Type B pancreatic cell (in vitro differentiated cells): ENCODE measurements at regions not wholly inside any gene's neighbourhood (a gene's known extent, or its start where the extent isn't known, plus 50 kb on each side); places are given as distances from the start of the nearest gene placed in this dataset.
A peak's percentile ranks its signal among the peaks of the same experiment; 100 is the strongest.

Source experiments
- DNase-seq: peaks from one replicate; pipeline ENCODE4 v3.0.0; 2021; ENCODE audit warnings: mixed read lengths; ENCODE audit not compliant: unreplicated experiment; ENCODE audit errors: extremely low spot score
- H3K27ac Mint-ChIP-seq: 2 replicates; pipeline ENCODE4 v1.8.0; 2021; ENCODE audit warnings: mild to moderate bottlenecking, mixed read lengths
- H3K27me3 Mint-ChIP-seq: 2 replicates; pipeline ENCODE4 v1.8.0; 2021; ENCODE audit warnings: mixed read lengths
- H3K36me3 Mint-ChIP-seq: 2 replicates; pipeline ENCODE4 v1.8.0; 2021; ENCODE audit warnings: mixed read lengths
- H3K4me1 Mint-ChIP-seq: one replicate; pipeline ENCODE4 v1.8.0; 2021; ENCODE audit warnings: mixed read lengths; ENCODE audit not compliant: unreplicated experiment
- H3K4me3 Mint-ChIP-seq: 2 replicates; pipeline ENCODE4 v1.8.0; 2021; ENCODE audit warnings: mild to moderate bottlenecking, mixed read lengths
- H3K9me3 Mint-ChIP-seq: 2 replicates; pipeline ENCODE4 v1.8.0; 2021; ENCODE audit warnings: mixed read lengths
- CTCF ChIP-seq: fragments of 200-600 bp; sonication (generic); conservative IDR thresholded peaks from 2 replicates; pipeline ENCODE4 v1.5.0; 2021; ENCODE audit warnings: antibody characterized with exemption, mild to moderate bottlenecking

- Mint-ChIP-seq H3K4me3 (no peak overlapping the region), H3K9me3 (peaks cover 12% of the 10 kb centered on the region), H3K27me3 (peaks cover 25% of the 10 kb centered on the region), H3K27ac (no peak overlapping the region), H3K36me3 (no peaks in the 10 kb centered on the region), H3K4me1 (peaks cover 13% of the 10 kb centered on the region)
- no peak for TF ChIP-seq CTCF
- no peak for DNase-seq
Measured at GRCh38 chr6:12457094-12457493, 166.9 kb downstream of the EDN1 start.

GRCh38 chr6:12458558-12458957 lies 168.4 kb downstream of the EDN1 start:
- Mint-ChIP-seq H3K9me3 (peaks cover 7% of the 10 kb centered on the region), H3K4me3 (no peak overlapping the region), H3K27me3 (peaks cover 25% of the 10 kb centered on the region), H3K36me3 (no peaks in the 10 kb centered on the region), H3K27ac (no peak overlapping the region), H3K4me1 (peaks cover 13% of the 10 kb centered on the region)
- DNase-seq = no peak
- TF ChIP-seq CTCF = no peak

- DNase-seq = no peak
- H3K27ac Mint-ChIP-seq = peak overlapping the region; percentile 10
- peaks cover 20% of the 10 kb centered on the region for H3K27me3 Mint-ChIP-seq
- TF ChIP-seq CTCF = no peak
- peaks cover under 1% of the 10 kb centered on the region for H3K9me3 Mint-ChIP-seq
- H3K4me3 Mint-ChIP-seq = no peak overlapping the region
- peaks cover 13% of the 10 kb centered on the region for H3K4me1 Mint-ChIP-seq
- no peaks in the 10 kb centered on the region for H3K36me3 Mint-ChIP-seq
Measured at GRCh38 chr6:12459945-12460661, 169.9 kb downstream of the EDN1 start.

- H3K27ac Mint-ChIP-seq = no peak overlapping the region
- no peak for DNase-seq
- H3K36me3 Mint-ChIP-seq = no peaks in the 10 kb centered on the region
- H3K9me3 Mint-ChIP-seq = peaks cover 6% of the 10 kb centered on the region
- H3K4me1 Mint-ChIP-seq = peaks cover 6% of the 10 kb centered on the region
- no peak for TF ChIP-seq CTCF
- H3K27me3 Mint-ChIP-seq = no peaks in the 10 kb centered on the region
- no peak overlapping the region for H3K4me3 Mint-ChIP-seq
Measured at GRCh38 chr6:12467706-12468670, 177.8 kb downstream of the EDN1 start.

- DNase-seq = no peak
- H3K4me1 Mint-ChIP-seq = peaks cover 6% of the 10 kb centered on the region
- no peaks in the 10 kb centered on the region for H3K36me3 Mint-ChIP-seq
- TF ChIP-seq CTCF = no peak
- H3K27ac Mint-ChIP-seq = no peak overlapping the region
- no peaks in the 10 kb centered on the region for H3K9me3 Mint-ChIP-seq
- no peaks in the 10 kb centered on the region for H3K27me3 Mint-ChIP-seq
- H3K4me3 Mint-ChIP-seq = no peak overlapping the region
Measured at GRCh38 chr6:12472601-12473038, 182.5 kb downstream of the EDN1 start.
